ENCODE measurements at regions not wholly inside any gene's neighbourhood (a gene's known extent, or its start where the extent isn't known, plus 50 kb on each side); places are given as distances from the start of the nearest gene placed in this dataset.

- Histone ChIP-seq H4K8ac (ENCODE audit: low read depth, low read length) (no peak overlapping the region), H3K14ac (ENCODE audit: low read length) (no peak overlapping the region), H2AK5ac (ENCODE audit: low read length) (no peak overlapping the region), H2BK12ac (ENCODE audit: low read length) (no peak overlapping the region), H4K12ac (ENCODE audit: low read depth, low read length) (no peak overlapping the region), H3K79me2 (ENCODE audit: control insufficient read depth, insufficient read depth, low read length, poor library complexity) (no peaks in the 10 kb centered on the region), H3K79me1 (ENCODE audit: low read length) (no peaks in the 10 kb centered on the region), H3K4me2 (ENCODE audit: low read length) (no peak overlapping the region), H2AFZ (ENCODE audit: insufficient read depth, low read length, poor library complexity) (no peak overlapping the region), H3K23ac (ENCODE audit: low read length) (no peak overlapping the region), H3K9ac (ENCODE audit: low read length) (no peak overlapping the region), H3K27me3 (ENCODE audit: insufficient read depth, low read length) (no peaks in the 10 kb centered on the region), H3K4me3 (ENCODE audit: low read depth, low read length) (no peak overlapping the region), H2BK5ac (ENCODE audit: low read depth, low read length, poor library complexity) (no peak overlapping the region), H3K4ac (ENCODE audit: low read depth, low read length) (no peak overlapping the region), H3K9me3 (ENCODE audit: insufficient read depth, low read depth, low read length) (no peaks in the 10 kb centered on the region), H3K36me3 (ENCODE audit: control insufficient read depth in 1 of 2, insufficient read depth in 2 of 2, low read length in 2 of 2) (no peaks in the 10 kb centered on the region), H3K4me1 (ENCODE audit: control insufficient read depth in 1 of 2, insufficient read depth in 2 of 2, low read length in 2 of 2) (no peaks in the 10 kb centered on the region), H4K91ac (ENCODE audit: low read depth, low read length) (no peak overlapping the region), H2BK120ac (ENCODE audit: insufficient read depth, low read length, poor library complexity) (no peak overlapping the region), H3K18ac (ENCODE audit: low read length) (no peak overlapping the region), H3K27ac (ENCODE audit: low read depth, low read length) (no peak overlapping the region)
- no peak for DNase-seq
- WGBS (ENCODE audit: extremely low coverage, insufficient coverage, insufficient read length): no CpG with 5 or more reads among the region's 3 CpGs
Observed at GRCh38 chr15:57835119-57835518, 128.6 kb downstream of the POLR2M start.

GRCh38 chr15:57849317-57849716, 142.8 kb downstream of the POLR2M start:
- no peaks in the 10 kb centered on the region for H3K79me2 ChIP-seq (ENCODE audit: control insufficient read depth, insufficient read depth, low read length, poor library complexity)
- WGBS (ENCODE audit: extremely low coverage, insufficient coverage, insufficient read length): no CpG with 5 or more reads among the region's 5 CpGs

GRCh38 chr15:57854531-57854930, 148.0 kb downstream of the POLR2M start:
- Histone ChIP-seq H3K9ac (ENCODE audit: low read length) (no peak overlapping the region), H3K4ac (ENCODE audit: low read depth, low read length) (no peak overlapping the region), H3K27me3 (ENCODE audit: insufficient read depth, low read length) (no peaks in the 10 kb centered on the region), H4K91ac (ENCODE audit: low read depth, low read length) (no peak overlapping the region), H4K8ac (ENCODE audit: low read depth, low read length) (no peak overlapping the region), H3K79me1 (ENCODE audit: low read length) (no peaks in the 10 kb centered on the region), H3K4me1 (ENCODE audit: control insufficient read depth in 1 of 2, insufficient read depth in 2 of 2, low read length in 2 of 2) (no peaks in the 10 kb centered on the region), H3K27ac (ENCODE audit: low read depth, low read length) (no peak overlapping the region), H3K14ac (ENCODE audit: low read length) (no peak overlapping the region), H2AK5ac (ENCODE audit: low read length) (no peak overlapping the region), H3K79me2 (ENCODE audit: control insufficient read depth, insufficient read depth, low read length, poor library complexity) (no peaks in the 10 kb centered on the region), H2BK5ac (ENCODE audit: low read depth, low read length, poor library complexity) (no peak overlapping the region), H3K4me2 (ENCODE audit: low read length) (no peak overlapping the region), H2BK12ac (ENCODE audit: low read length) (no peak overlapping the region), H4K12ac (ENCODE audit: low read depth, low read length) (no peak overlapping the region), H3K23ac (ENCODE audit: low read length) (no peak overlapping the region), H3K9me3 (ENCODE audit: insufficient read depth, low read depth, low read length) (no peaks in the 10 kb centered on the region), H3K18ac (ENCODE audit: low read length) (no peak overlapping the region), H3K4me3 (ENCODE audit: low read depth, low read length) (no peak overlapping the region), H2AFZ (ENCODE audit: insufficient read depth, low read length, poor library complexity) (no peak overlapping the region), H2BK120ac (ENCODE audit: insufficient read depth, low read length, poor library complexity) (no peak overlapping the region), H3K36me3 (ENCODE audit: control insufficient read depth in 1 of 2, insufficient read depth in 2 of 2, low read length in 2 of 2) (no peaks in the 10 kb centered on the region)
- no peak for DNase-seq

More at GRCh38 chr15:57849317-57849716, 142.8 kb downstream of the POLR2M start:
- Histone ChIP-seq H4K91ac (ENCODE audit: low read depth, low read length) (no peak overlapping the region), H3K36me3 (ENCODE audit: control insufficient read depth in 1 of 2, insufficient read depth in 2 of 2, low read length in 2 of 2) (no peaks in the 10 kb centered on the region), H3K18ac (ENCODE audit: low read length) (no peak overlapping the region), H2AK5ac (ENCODE audit: low read length) (no peak overlapping the region), H2BK5ac (ENCODE audit: low read depth, low read length, poor library complexity) (no peak overlapping the region), H3K4ac (ENCODE audit: low read depth, low read length) (no peak overlapping the region), H3K9ac (ENCODE audit: low read length) (no peak overlapping the region), H2BK120ac (ENCODE audit: insufficient read depth, low read length, poor library complexity) (no peak overlapping the region), H3K4me2 (ENCODE audit: low read length) (no peak overlapping the region), H3K27ac (ENCODE audit: low read depth, low read length) (no peak overlapping the region), H3K23ac (ENCODE audit: low read length) (no peak overlapping the region), H2AFZ (ENCODE audit: insufficient read depth, low read length, poor library complexity) (no peak overlapping the region), H3K79me1 (ENCODE audit: low read length) (no peaks in the 10 kb centered on the region), H3K9me3 (ENCODE audit: insufficient read depth, low read depth, low read length) (no peaks in the 10 kb centered on the region), H4K12ac (ENCODE audit: low read depth, low read length) (no peak overlapping the region), H4K8ac (ENCODE audit: low read depth, low read length) (no peak overlapping the region), H3K27me3 (ENCODE audit: insufficient read depth, low read length) (no peaks in the 10 kb centered on the region), H3K4me1 (ENCODE audit: control insufficient read depth in 1 of 2, insufficient read depth in 2 of 2, low read length in 2 of 2) (no peaks in the 10 kb centered on the region), H2BK12ac (ENCODE audit: low read length) (no peak overlapping the region), H3K14ac (ENCODE audit: low read length) (no peak overlapping the region), H3K4me3 (ENCODE audit: low read depth, low read length) (no peak overlapping the region)
- DNase-seq: no peak

- Histone ChIP-seq H3K4ac (ENCODE audit: low read depth, low read length) (no peak overlapping the region), H4K8ac (ENCODE audit: low read depth, low read length) (no peak overlapping the region)
Observed at GRCh38 chr15:57857871-57858270, 151.4 kb downstream of the POLR2M start.

More at GRCh38 chr15:57857871-57858270, 151.4 kb downstream of the POLR2M start:
- Histone ChIP-seq H4K91ac (ENCODE audit: low read depth, low read length) (no peak overlapping the region), H3K36me3 (ENCODE audit: control insufficient read depth in 1 of 2, insufficient read depth in 2 of 2, low read length in 2 of 2) (no peaks in the 10 kb centered on the region), H3K79me1 (ENCODE audit: low read length) (no peaks in the 10 kb centered on the region), H2AFZ (ENCODE audit: insufficient read depth, low read length, poor library complexity) (no peak overlapping the region), H3K14ac (ENCODE audit: low read length) (no peak overlapping the region), H2BK120ac (ENCODE audit: insufficient read depth, low read length, poor library complexity) (no peak overlapping the region), H3K9ac (ENCODE audit: low read length) (no peak overlapping the region), H2BK5ac (ENCODE audit: low read depth, low read length, poor library complexity) (no peak overlapping the region), H3K4me3 (ENCODE audit: low read depth, low read length) (no peak overlapping the region), H3K23ac (ENCODE audit: low read length) (no peak overlapping the region), H2AK5ac (ENCODE audit: low read length) (no peak overlapping the region), H3K4me2 (ENCODE audit: low read length) (no peak overlapping the region), H3K18ac (ENCODE audit: low read length) (no peak overlapping the region), H3K27me3 (ENCODE audit: insufficient read depth, low read length) (no peaks in the 10 kb centered on the region), H3K79me2 (ENCODE audit: control insufficient read depth, insufficient read depth, low read length, poor library complexity) (no peaks in the 10 kb centered on the region), H3K4me1 (ENCODE audit: control insufficient read depth in 1 of 2, insufficient read depth in 2 of 2, low read length in 2 of 2) (no peaks in the 10 kb centered on the region), H4K12ac (ENCODE audit: low read depth, low read length) (no peak overlapping the region), H3K27ac (ENCODE audit: low read depth, low read length) (no peak overlapping the region), H3K9me3 (ENCODE audit: insufficient read depth, low read depth, low read length) (no peaks in the 10 kb centered on the region), H2BK12ac (ENCODE audit: low read length) (no peak overlapping the region)
- no CpG with 5 or more reads among the region's 1 CpG for WGBS (ENCODE audit: extremely low coverage, insufficient coverage, insufficient read length)
- DNase-seq: no peak

Data from trophoblast cell (in vitro differentiated cells and primary cell).